ENCODE measurements at regions not wholly inside any gene's neighbourhood (a gene's known extent, or its start where the extent isn't known, plus 50 kb on each side); places are given as distances from the start of the nearest gene placed in this dataset.

DNA sequence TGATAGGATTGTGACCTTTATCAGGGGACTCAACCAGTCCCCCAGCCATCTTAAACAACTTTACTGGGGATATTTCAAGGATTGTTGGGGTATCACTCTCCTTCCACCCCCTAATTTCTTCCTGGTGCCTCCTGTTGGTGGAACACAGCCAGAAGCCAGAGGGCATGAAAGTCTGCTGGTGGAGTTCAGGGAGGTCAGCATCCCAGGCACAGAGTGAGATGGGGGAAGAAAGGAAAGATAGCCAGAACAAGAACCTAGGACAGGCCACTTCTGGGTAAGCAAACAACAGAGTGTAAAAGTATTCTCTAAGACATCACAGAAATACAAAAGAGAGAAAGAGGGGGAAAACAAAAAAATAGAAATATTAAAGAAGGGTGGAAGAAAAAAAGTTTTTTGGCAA is 101.8 kb downstream of the SPRY2 start:
- TF ChIP-seq FOXP2 (optimal IDR thresholded peaks at IDR 0.05; ENCODE audit: borderline replicate concordance, extremely low read depth, extremely low read length, insufficient read depth) (no peak), POLR2AphosphoS5 (IDR thresholded peaks at IDR 0.05; ENCODE audit: low read depth, low read length) (no peak), TAF1 (IDR thresholded peaks at IDR 0.05; ENCODE audit: borderline replicate concordance, insufficient read depth, low read length) (no peak), SIN3A (IDR thresholded peaks at IDR 0.05; ENCODE audit: borderline replicate concordance, insufficient read depth, low read length) (no peak)
- TF ChIP-seq, protein P1, sequence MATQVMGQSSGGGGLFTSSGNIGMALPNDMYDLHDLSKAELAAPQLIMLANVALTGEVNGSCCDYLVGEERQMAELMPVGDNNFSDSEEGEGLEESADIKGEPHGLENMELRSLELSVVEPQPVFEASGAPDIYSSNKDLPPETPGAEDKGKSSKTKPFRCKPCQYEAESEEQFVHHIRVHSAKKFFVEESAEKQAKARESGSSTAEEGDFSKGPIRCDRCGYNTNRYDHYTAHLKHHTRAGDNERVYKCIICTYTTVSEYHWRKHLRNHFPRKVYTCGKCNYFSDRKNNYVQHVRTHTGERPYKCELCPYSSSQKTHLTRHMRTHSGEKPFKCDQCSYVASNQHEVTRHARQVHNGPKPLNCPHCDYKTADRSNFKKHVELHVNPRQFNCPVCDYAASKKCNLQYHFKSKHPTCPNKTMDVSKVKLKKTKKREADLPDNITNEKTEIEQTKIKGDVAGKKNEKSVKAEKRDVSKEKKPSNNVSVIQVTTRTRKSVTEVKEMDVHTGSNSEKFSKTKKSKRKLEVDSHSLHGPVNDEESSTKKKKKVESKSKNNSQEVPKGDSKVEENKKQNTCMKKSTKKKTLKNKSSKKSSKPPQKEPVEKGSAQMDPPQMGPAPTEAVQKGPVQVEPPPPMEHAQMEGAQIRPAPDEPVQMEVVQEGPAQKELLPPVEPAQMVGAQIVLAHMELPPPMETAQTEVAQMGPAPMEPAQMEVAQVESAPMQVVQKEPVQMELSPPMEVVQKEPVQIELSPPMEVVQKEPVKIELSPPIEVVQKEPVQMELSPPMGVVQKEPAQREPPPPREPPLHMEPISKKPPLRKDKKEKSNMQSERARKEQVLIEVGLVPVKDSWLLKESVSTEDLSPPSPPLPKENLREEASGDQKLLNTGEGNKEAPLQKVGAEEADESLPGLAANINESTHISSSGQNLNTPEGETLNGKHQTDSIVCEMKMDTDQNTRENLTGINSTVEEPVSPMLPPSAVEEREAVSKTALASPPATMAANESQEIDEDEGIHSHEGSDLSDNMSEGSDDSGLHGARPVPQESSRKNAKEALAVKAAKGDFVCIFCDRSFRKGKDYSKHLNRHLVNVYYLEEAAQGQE (IDR thresholded peaks at IDR 0.05; ENCODE audit: insufficient read depth in 1 of 2, low read depth in 2 of 2, low read length in 2 of 2), result no peak

DNA sequence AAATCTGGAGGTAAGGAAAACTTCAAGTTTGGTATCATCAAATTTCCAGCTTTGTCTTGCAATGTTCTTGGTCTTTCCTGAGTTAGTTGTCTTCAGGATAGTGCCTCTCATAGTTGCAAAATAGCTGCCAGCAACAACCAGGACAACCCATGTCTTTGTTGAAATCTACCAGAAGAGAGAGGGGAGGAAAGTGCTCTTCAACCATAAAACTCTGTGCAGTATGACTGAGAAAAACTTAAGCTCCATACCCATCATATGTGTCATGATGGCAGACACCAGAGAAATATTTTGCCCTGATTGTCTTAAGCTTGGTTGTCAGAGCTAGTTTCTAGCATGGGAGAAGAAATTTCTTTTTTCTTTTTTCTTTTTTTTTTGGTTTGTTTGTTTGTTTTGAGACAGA is 103.3 kb downstream of the SPRY2 start:
- TF ChIP-seq, protein P1 (IDR thresholded peaks at IDR 0.05; ENCODE audit: insufficient read depth in 1 of 2, low read depth in 2 of 2, low read length in 2 of 2), result no peak
- TF ChIP-seq SIN3A (IDR thresholded peaks at IDR 0.05; ENCODE audit: borderline replicate concordance, insufficient read depth, low read length) (no peak), TAF1 (IDR thresholded peaks at IDR 0.05; ENCODE audit: borderline replicate concordance, insufficient read depth, low read length) (no peak), POLR2AphosphoS5 (IDR thresholded peaks at IDR 0.05; ENCODE audit: low read depth, low read length) (no peak), FOXP2 (optimal IDR thresholded peaks at IDR 0.05; ENCODE audit: borderline replicate concordance, extremely low read depth, extremely low read length, insufficient read depth) (no peak)

DNA sequence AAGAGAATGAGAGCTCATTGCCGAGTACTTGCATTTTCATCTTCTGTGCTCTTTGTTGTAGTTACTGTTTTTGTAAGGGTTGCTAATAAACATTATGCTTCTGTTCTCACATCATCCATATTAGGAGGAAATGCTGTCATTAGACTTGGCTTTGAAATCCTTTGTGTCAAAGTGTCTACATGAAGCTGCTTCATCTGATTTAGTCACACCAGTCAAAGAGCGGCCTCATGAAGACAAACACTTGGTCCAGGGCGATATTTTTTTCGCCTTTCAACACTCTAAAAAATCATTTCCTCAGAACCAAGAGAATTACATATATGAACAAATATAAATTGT is 105.0 kb downstream of the SPRY2 start:
- TF ChIP-seq POLR2AphosphoS5 (IDR thresholded peaks at IDR 0.05; ENCODE audit: low read depth, low read length) (no peak), FOXP2 (optimal IDR thresholded peaks at IDR 0.05; ENCODE audit: borderline replicate concordance, extremely low read depth, extremely low read length, insufficient read depth) (no peak), SIN3A (IDR thresholded peaks at IDR 0.05; ENCODE audit: borderline replicate concordance, insufficient read depth, low read length) (no peak), TAF1 (IDR thresholded peaks at IDR 0.05; ENCODE audit: borderline replicate concordance, insufficient read depth, low read length) (no peak)
- TF ChIP-seq, protein P1 (IDR thresholded peaks at IDR 0.05; ENCODE audit: insufficient read depth in 1 of 2, low read depth in 2 of 2, low read length in 2 of 2), result no peak

DNA sequence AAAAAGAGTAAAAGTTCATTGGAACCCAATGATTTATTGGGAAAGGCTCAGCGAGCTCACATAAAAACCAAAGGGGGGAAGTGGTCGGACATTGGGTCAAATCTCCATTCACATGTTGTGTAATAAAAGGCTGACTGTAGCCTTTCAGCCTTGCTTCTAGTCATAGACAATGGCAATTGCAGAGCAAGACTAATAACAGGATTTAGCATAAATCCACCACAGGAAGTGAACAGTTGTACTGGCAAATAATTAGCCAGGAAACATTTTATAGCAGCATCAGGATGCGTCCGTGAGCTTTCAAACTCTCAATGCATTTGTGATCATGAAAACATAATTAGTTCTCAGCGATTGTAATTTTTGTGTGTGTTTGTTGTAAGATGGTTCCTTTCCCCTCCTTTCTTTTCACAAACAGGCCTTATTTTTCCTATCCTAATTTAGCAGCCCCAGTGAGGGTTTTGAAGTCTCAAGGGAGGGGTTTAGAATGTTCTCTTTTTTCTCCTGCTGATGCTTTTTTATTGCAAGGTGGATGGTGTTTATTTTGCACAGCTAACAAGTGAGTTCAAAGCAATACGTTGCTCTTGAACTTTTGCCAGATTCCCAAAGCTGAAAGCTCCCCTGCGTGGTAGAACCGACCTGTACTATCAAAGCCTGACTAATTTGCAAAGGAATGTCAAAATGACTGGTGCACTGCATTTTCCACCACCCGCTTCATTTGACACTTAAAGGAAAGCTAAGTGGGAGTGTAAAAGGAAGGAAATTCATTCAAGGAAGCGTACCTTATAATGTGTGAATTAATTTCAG is 105.6 kb downstream of the SPRY2 start:
- no peak for TF ChIP-seq FOXP2 (optimal IDR thresholded peaks at IDR 0.05; ENCODE audit: borderline replicate concordance, extremely low read depth, extremely low read length, insufficient read depth)
- TF ChIP-seq SIN3A (IDR thresholded peaks at IDR 0.05; ENCODE audit: borderline replicate concordance, insufficient read depth, low read length), result no peak
- TF ChIP-seq, protein P1 (IDR thresholded peaks at IDR 0.05; ENCODE audit: insufficient read depth in 1 of 2, low read depth in 2 of 2, low read length in 2 of 2), result no peak
- TF ChIP-seq TAF1 (IDR thresholded peaks at IDR 0.05; ENCODE audit: borderline replicate concordance, insufficient read depth, low read length), result no peak
- no peak for TF ChIP-seq POLR2AphosphoS5 (IDR thresholded peaks at IDR 0.05; ENCODE audit: low read depth, low read length)

All from PFSK-1 (cell line).